ENCODE measurements at regions not wholly inside any gene's neighbourhood (a gene's known extent, or its start where the extent isn't known, plus 50 kb on each side); places are given as distances from the start of the nearest gene placed in this dataset.

GRCh38 chr18:68532328-68532885 lies 182.5 kb downstream of the TMX3 start:
- H3K4me1 ChIP-seq (ENCODE audit: low read depth, poor library complexity, severe bottlenecking): no peaks in the 10 kb centered on the region
- H3K27ac ChIP-seq: no peak overlapping the region
- no peaks in the 10 kb centered on the region for H3K36me3 ChIP-seq (ENCODE audit: insufficient read depth)
- no peak overlapping the region for H3K4me3 ChIP-seq (IDR thresholded peaks at IDR 0.05; ENCODE audit: insufficient read depth, low read depth, low read length)
- no peaks in the 10 kb centered on the region for H4K20me1 ChIP-seq (ENCODE audit: insufficient read depth)
- TF ChIP-seq, protein P1, sequence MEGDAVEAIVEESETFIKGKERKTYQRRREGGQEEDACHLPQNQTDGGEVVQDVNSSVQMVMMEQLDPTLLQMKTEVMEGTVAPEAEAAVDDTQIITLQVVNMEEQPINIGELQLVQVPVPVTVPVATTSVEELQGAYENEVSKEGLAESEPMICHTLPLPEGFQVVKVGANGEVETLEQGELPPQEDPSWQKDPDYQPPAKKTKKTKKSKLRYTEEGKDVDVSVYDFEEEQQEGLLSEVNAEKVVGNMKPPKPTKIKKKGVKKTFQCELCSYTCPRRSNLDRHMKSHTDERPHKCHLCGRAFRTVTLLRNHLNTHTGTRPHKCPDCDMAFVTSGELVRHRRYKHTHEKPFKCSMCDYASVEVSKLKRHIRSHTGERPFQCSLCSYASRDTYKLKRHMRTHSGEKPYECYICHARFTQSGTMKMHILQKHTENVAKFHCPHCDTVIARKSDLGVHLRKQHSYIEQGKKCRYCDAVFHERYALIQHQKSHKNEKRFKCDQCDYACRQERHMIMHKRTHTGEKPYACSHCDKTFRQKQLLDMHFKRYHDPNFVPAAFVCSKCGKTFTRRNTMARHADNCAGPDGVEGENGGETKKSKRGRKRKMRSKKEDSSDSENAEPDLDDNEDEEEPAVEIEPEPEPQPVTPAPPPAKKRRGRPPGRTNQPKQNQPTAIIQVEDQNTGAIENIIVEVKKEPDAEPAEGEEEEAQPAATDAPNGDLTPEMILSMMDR (conservative IDR thresholded peaks at IDR 0.05; ENCODE audit: low read depth, low read length): no peak
- no peak overlapping the region for H2AFZ ChIP-seq (ENCODE audit: low read depth)
- H3K4me2 ChIP-seq: no peak overlapping the region
- no peak overlapping the region for H3K9ac ChIP-seq
- H3K27me3 ChIP-seq (ENCODE audit: insufficient read depth, low read depth): no peaks in the 10 kb centered on the region
- no peaks in the 10 kb centered on the region for H3K79me2 ChIP-seq (ENCODE audit: insufficient read depth, low read depth)

DNA sequence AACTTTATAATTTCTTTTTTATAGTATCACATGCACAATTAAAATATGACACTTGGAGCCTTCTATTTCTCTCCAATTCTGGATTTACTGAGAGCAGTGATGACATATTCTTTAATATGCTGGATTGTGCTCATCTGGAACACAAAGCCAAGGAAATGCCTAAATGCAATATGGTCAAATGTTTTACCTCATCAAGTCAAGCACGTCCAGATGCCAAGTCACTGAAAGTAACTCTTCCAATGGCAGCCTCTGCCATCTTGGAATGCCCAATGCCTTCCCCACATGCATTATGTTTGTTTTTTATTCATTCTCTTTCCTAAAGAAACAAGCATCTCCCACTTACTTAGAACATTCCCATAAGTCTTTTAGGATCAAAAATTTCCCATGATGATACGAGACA lies 189.8 kb downstream of the TMX3 start:
- H3K9ac ChIP-seq: no peak overlapping the region
- no peaks in the 10 kb centered on the region for H4K20me1 ChIP-seq (ENCODE audit: insufficient read depth)
- H3K27ac ChIP-seq: no peak overlapping the region
- H2AFZ ChIP-seq (ENCODE audit: low read depth): no peak overlapping the region
- no peaks in the 10 kb centered on the region for H3K27me3 ChIP-seq (ENCODE audit: insufficient read depth, low read depth)
- no peaks in the 10 kb centered on the region for H3K79me2 ChIP-seq (ENCODE audit: insufficient read depth, low read depth)
- H3K4me2 ChIP-seq: no peak overlapping the region
- no peaks in the 10 kb centered on the region for H3K4me1 ChIP-seq (ENCODE audit: low read depth, poor library complexity, severe bottlenecking)
- no peaks in the 10 kb centered on the region for H3K36me3 ChIP-seq (ENCODE audit: insufficient read depth)
- TF ChIP-seq, protein P1 (conservative IDR thresholded peaks at IDR 0.05; ENCODE audit: low read depth, low read length): no peak
- H3K4me3 ChIP-seq (IDR thresholded peaks at IDR 0.05; ENCODE audit: insufficient read depth, low read depth, low read length): no peak overlapping the region

DNA sequence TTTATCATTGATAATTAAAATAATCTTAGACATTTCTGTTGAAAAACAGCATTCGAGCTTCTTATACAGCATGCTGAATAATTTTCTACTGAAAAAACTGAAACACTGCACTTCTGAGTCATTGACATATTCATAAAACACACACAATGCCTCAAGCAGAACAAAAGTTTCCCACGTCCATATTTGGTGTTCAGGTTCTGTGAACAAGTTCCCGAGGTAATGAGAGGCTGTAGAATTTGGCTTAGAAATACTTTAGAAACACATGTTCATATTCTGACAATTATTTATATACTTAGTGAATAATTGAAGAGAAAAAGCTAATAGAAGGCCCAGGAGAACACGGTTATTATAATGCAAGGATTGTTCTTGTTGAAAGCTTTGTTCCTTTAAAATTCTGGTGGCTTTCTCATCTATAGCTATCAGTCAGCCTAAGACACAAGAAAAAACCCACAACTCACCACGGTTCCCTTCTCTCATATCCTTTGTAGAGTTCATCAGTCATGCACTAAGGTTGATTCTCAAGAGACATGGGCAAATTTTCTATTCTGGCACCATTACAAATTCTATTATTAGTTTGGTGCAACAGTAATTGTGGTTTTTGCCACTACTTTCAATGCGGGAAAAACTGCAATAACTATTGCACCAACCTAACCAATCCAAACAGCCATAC lies 194.4 kb downstream of the TMX3 start:
- no peaks in the 10 kb centered on the region for H3K27me3 ChIP-seq (ENCODE audit: insufficient read depth, low read depth)
- no peak overlapping the region for H3K9ac ChIP-seq
- no peaks in the 10 kb centered on the region for H4K20me1 ChIP-seq (ENCODE audit: insufficient read depth)
- no peak overlapping the region for H2AFZ ChIP-seq (ENCODE audit: low read depth)
- no peaks in the 10 kb centered on the region for H3K79me2 ChIP-seq (ENCODE audit: insufficient read depth, low read depth)
- no peak overlapping the region for H3K27ac ChIP-seq
- no peaks in the 10 kb centered on the region for H3K4me1 ChIP-seq (ENCODE audit: low read depth, poor library complexity, severe bottlenecking)
- H3K36me3 ChIP-seq (ENCODE audit: insufficient read depth): no peaks in the 10 kb centered on the region
- no peak overlapping the region for H3K4me2 ChIP-seq
- TF ChIP-seq, protein P1 (conservative IDR thresholded peaks at IDR 0.05; ENCODE audit: low read depth, low read length): no peak
- no peak overlapping the region for H3K4me3 ChIP-seq (IDR thresholded peaks at IDR 0.05; ENCODE audit: insufficient read depth, low read depth, low read length)

DNA sequence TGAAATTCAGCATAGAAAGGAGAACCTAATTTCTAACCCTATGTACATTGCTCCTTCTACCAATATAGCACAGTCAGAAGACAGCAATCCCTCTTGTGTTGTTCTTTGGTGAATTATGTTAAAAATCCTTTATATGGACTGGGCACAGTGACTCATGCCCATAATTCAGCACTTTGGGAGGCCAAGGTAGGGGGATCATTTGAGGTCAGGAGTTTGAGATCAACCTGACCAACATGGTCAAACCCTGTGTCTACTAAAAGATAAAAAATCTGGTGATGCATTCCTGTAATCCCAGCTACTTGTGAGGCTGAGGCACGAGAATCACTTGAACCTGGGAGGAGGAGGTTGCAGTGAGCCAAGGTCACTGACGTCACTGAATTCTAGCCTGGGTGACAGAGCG lies 195.6 kb downstream of the TMX3 start:
- Histone ChIP-seq H4K20me1 (ENCODE audit: insufficient read depth) (no peaks in the 10 kb centered on the region), H3K4me3 (IDR thresholded peaks at IDR 0.05; ENCODE audit: insufficient read depth, low read depth, low read length) (no peak overlapping the region), H2AFZ (ENCODE audit: low read depth) (no peak overlapping the region), H3K27ac (no peak overlapping the region), H3K9ac (no peak overlapping the region), H3K4me2 (no peak overlapping the region), H3K4me1 (ENCODE audit: low read depth, poor library complexity, severe bottlenecking) (no peaks in the 10 kb centered on the region), H3K36me3 (ENCODE audit: insufficient read depth) (no peaks in the 10 kb centered on the region), H3K27me3 (ENCODE audit: insufficient read depth, low read depth) (no peaks in the 10 kb centered on the region), H3K79me2 (ENCODE audit: insufficient read depth, low read depth) (no peaks in the 10 kb centered on the region)
- TF ChIP-seq, protein P1 (conservative IDR thresholded peaks at IDR 0.05; ENCODE audit: low read depth, low read length): no peak

Data from KMS-11 (cell line).